Liver (tissue), 3 donors: ENCODE measurements at regions not wholly inside any gene's neighbourhood (a gene's known extent, or its start where the extent isn't known, plus 50 kb on each side); places are given as distances from the start of the nearest gene placed in this dataset.

ENCODE experiments used
- CTCF ChIP-seq: fragments of 150-350 bp; IDR thresholded peaks from 2 replicates; pipeline ENCODE4 v1.5.1; 2017; ENCODE audit warnings: improper control_type of control experiment, low read depth, low read length; ENCODE audit not compliant: missing input control
- REST ChIP-seq: IDR thresholded peaks from 2 replicates; pipeline ENCODE4 v1.6.1; 2016; ENCODE audit warnings: antibody characterized with exemption, mild to moderate bottlenecking
- TAF1 ChIP-seq: conservative IDR thresholded peaks from 2 replicates; pipeline ENCODE4 v1.6.1; 2016; ENCODE audit warnings: antibody characterized with exemption, mild to moderate bottlenecking
- donor health status: healthy.
- donor health status: healthy.

GRCh38 chr6:119800526-119800925 is 451.0 kb upstream of the MAN1A1 start:
- TF ChIP-seq REST = no peak
- no peak for TF ChIP-seq CTCF
- TF ChIP-seq TAF1 = no peak
